PC-3 (cell line): ENCODE measurements at regions not wholly inside any gene's neighbourhood (a gene's known extent, or its start where the extent isn't known, plus 50 kb on each side); places are given as distances from the start of the nearest gene placed in this dataset.

Experiments used
- ATAC-seq: fragments of 200-7000 bp; cut with Tn5 transposase; 2 replicates; pipeline ENCODE4 v1.9.1; 2020; ENCODE audit warnings: mild to moderate bottlenecking, moderate library complexity
- BruUV-seq: library from RNA; stranded (reverse); fragments of 400-500 nt; replicated peaks from 2 replicates; lab custom pipeline; 2021; lab: Mats Ljungman, UMichigan
- CTCF ChIA-PET: fragments of 300-600 bp; sonication (Branson Sonifier 250); formaldehyde crosslinking; loops from one replicate; lab custom pipeline; 2022; ENCODE audit warnings: antibody characterized with exemption; lab: Charles Lee
- POLR2A ChIA-PET: fragments of 300-600 bp; sonication (Branson Sonifier 250); formaldehyde crosslinking; loops from one replicate; lab custom pipeline; 2022; ENCODE audit warnings: antibody characterized with exemption; ENCODE audit not compliant: unreplicated experiment; lab: Charles Lee
- DNase-seq: peaks from one replicate; pipeline ENCODE4 v3.0.0-alpha.2; 2015
- H2AFZ ChIP-seq: fragments of 300-600 bp; sonication (generic); 2 replicates; pipeline ENCODE4 v1.6.0; 2016; ENCODE audit warnings: antibody characterized with exemption, low read length
- H3F3A ChIP-seq: fragments of 300-600 bp; sonication (generic); one replicate; pipeline ENCODE4 v1.6.0; 2017; ENCODE audit warnings: antibody characterized with exemption, low read length, control low read depth, mild to moderate bottlenecking; ENCODE audit not compliant: unreplicated experiment
- H3K27ac ChIP-seq: fragments of 300-600 bp; sonication (generic); 2 replicates; pipeline ENCODE4 v1.5.1; 2016; ENCODE audit warnings: mild to moderate bottlenecking, low read length
- H3K27me3 ChIP-seq: fragments of 300-600 bp; sonication (generic); 2 replicates; pipeline ENCODE4 v1.6.1; 2016; ENCODE audit warnings: low read length, mixed read lengths
- H3K36me3 ChIP-seq: fragments of 300-600 bp; sonication (generic); 2 replicates; pipeline ENCODE4 v1.6.1; 2016; ENCODE audit warnings: low read depth, mixed run types, low read length, mixed read lengths
- H3K4me1 ChIP-seq: fragments of 300-600 bp; sonication (generic); 2 replicates; pipeline ENCODE4 v1.5.1; 2016; ENCODE audit warnings: low read length; ENCODE audit not compliant: insufficient read depth
- H3K4me2 ChIP-seq: fragments of 300-600 bp; sonication (generic); 2 replicates; pipeline ENCODE4 v1.6.0; 2016; ENCODE audit warnings: low read length
- H3K4me3 ChIP-seq: fragments of 300-600 bp; sonication (generic); 2 replicates; pipeline ENCODE4 v1.5.1; 2016; ENCODE audit warnings: mild to moderate bottlenecking, low read length, mixed read lengths
- H3K79me2 ChIP-seq: fragments of 300-600 bp; sonication (generic); 2 replicates; pipeline ENCODE4 v1.6.1; 2017; ENCODE audit warnings: low read length, mixed read lengths
- H3K9ac ChIP-seq: fragments of 300-600 bp; sonication (generic); 2 replicates; pipeline ENCODE4 v1.6.0; 2016; ENCODE audit warnings: mild to moderate bottlenecking, low read length
- H3K9me2 ChIP-seq: fragments of 300-600 bp; sonication (generic); replicated peaks from 2 replicates; pipeline ENCODE4 v1.6.1; 2016; ENCODE audit warnings: mixed run types, low read length, mixed read lengths
- H3K9me3 ChIP-seq: fragments of 300-600 bp; sonication (generic); 2 replicates; pipeline ENCODE4 v1.6.1; 2016; ENCODE audit warnings: low read length, mixed read lengths
- H4K20me1 ChIP-seq: fragments of 300-600 bp; sonication (generic); 2 replicates; pipeline ENCODE4 v1.6.1; 2016; ENCODE audit warnings: low read length, mixed read lengths
- CTCF ChIP-seq: fragments of 300-600 bp; sonication (generic); conservative IDR thresholded peaks from 2 replicates; pipeline ENCODE4 v1.5.1; 2017; ENCODE audit warnings: antibody characterized with exemption, low read depth, mild to moderate bottlenecking, low read length
- EZH2 ChIP-seq: fragments of 300-600 bp; sonication (generic); IDR thresholded peaks from one replicate; pipeline ENCODE4 v1.6.1; 2017; ENCODE audit warnings: antibody characterized with exemption, mild to moderate bottlenecking, low read length; ENCODE audit not compliant: unreplicated experiment
- EZH2phosphoT487 ChIP-seq: fragments of 300-600 bp; sonication (generic); IDR thresholded peaks from 2 replicates; pipeline ENCODE4 v1.6.1; 2018; ENCODE audit warnings: mild to moderate bottlenecking, antibody characterized with exemption, low read length, borderline replicate concordance
- intact Hi-C: fragments of 100-400 bp; cut with micrococcal nuclease; formaldehyde crosslinking; loops from 2 replicates; pipeline ENCODE4 v1.9.0; 2023

GRCh38 chr13:97810152-97810551, 143.3 kb upstream of the IPO5 start:
- ChIA-PET POLR2A (no interaction called here), CTCF (no interaction called here)
- TF ChIP-seq CTCF (peak; percentile 61), EZH2 (no peak)
- no peaks in the 10 kb centered on the region for H4K20me1 ChIP-seq
- H3K9me3 ChIP-seq, result no peaks in the 10 kb centered on the region
- intact Hi-C loops, result no loop called here
- no peak overlapping the region for H3K27ac ChIP-seq
- no peaks in the 10 kb centered on the region for H3F3A ChIP-seq
- H3K79me2 ChIP-seq, result no peaks in the 10 kb centered on the region
- H3K4me2 ChIP-seq, result no peak overlapping the region
- no peaks in the 10 kb centered on the region for H3K36me3 ChIP-seq
- no peak overlapping the region for H3K4me3 ChIP-seq
- BruUV-seq, result no TSS peak
- H3K27me3 ChIP-seq, result peaks cover 8% of the 10 kb centered on the region
- DNase-seq (peak; percentile 49), ATAC-seq (peak; percentile 67)
- no peaks in the 10 kb centered on the region for H3K9me2 ChIP-seq
- H3K9ac ChIP-seq, result no peak overlapping the region
- H2AFZ ChIP-seq, result no peak overlapping the region
- peaks cover 8% of the 10 kb centered on the region; the same call in 1 of the 2 replicates for H3K4me1 ChIP-seq

DNA sequence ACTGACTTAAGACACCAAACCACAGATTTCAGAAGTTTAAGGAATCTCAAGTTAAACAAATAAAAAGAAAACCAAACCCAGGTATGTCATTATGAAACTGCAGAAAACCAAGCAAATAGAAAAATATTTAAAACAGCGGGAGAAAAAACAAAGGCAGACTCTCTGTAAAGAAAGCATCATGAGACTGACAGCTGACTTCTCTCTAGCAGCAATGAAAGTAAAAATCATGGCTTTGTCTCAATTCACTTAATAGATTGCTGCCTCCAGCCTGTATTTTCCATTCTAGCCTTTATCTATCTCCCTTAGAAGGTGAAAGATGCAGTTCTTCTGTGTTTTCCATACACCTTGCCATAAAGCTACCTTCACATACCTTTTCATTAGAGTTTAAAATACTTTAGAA, 131.1 kb upstream of the IPO5 start:
- H3K79me2 ChIP-seq, result no peaks in the 10 kb centered on the region
- H3K27me3 ChIP-seq, result peaks cover 19% of the 10 kb centered on the region
- no peak overlapping the region for H3K4me2 ChIP-seq
- H3K36me3 ChIP-seq, result no peaks in the 10 kb centered on the region
- H4K20me1 ChIP-seq, result no peaks in the 10 kb centered on the region
- no peak for TF ChIP-seq EZH2phosphoT487
- no peak for TF ChIP-seq EZH2
- no peak for TF ChIP-seq CTCF
- H3K27ac ChIP-seq, result no peak overlapping the region
- POLR2A ChIA-PET, result no interaction called here
- H3K9ac ChIP-seq, result no peak overlapping the region
- intact Hi-C loops, result no loop called here
- ATAC-seq, result no peak
- no peaks in the 10 kb centered on the region for H3F3A ChIP-seq
- H3K4me3 ChIP-seq, result no peak overlapping the region
- H2AFZ ChIP-seq, result no peak overlapping the region
- no peaks in the 10 kb centered on the region for H3K4me1 ChIP-seq
- H3K9me3 ChIP-seq, result no peaks in the 10 kb centered on the region
- CTCF ChIA-PET, result no interaction called here
- H3K9me2 ChIP-seq, result no peaks in the 10 kb centered on the region
- no TSS peak for BruUV-seq
- DNase-seq, result no peak

DNA sequence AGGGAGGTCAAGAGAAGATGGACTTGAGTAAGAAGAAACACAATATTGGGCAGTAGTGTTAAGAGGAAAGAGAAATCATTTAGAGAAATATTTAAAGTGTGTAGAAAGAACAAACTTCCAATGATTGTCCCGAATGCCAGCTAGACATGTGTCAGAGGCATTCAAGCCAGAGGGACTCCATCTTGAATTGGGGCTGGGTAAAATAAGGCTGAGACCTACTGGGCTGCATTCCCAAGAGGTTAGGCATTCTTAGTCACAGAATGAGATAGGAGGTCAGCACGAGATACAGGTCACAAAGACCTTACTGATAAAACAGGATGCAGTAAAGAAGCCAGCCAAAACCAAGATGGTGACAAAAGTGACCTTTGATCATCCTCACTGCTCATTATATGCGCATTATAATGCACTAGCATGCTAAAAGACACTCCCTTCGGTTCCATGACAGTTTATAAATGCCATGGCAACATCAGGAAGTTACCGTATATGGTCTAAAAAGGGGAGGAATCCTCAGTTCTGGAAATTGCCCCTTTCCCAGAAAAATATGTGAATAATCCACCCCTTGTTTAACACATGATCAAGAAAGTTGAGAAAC, 127.0 kb upstream of the IPO5 start:
- no TSS peak for BruUV-seq
- Histone ChIP-seq H3K36me3 (no peaks in the 10 kb centered on the region), H3K9me2 (no peaks in the 10 kb centered on the region), H3F3A (no peaks in the 10 kb centered on the region), H3K4me3 (no peak overlapping the region), H3K9me3 (no peaks in the 10 kb centered on the region), H4K20me1 (no peaks in the 10 kb centered on the region), H2AFZ (no peak overlapping the region), H3K27ac (no peak overlapping the region), H3K79me2 (no peaks in the 10 kb centered on the region), H3K27me3 (0 out of 2 replicates have a peak, but pooled peaks cover under 1% of the 10 kb centered on the region), H3K9ac (no peak overlapping the region), H3K4me2 (no peak overlapping the region), H3K4me1 (no peaks in the 10 kb centered on the region)
- ChIA-PET CTCF (no interaction called here), POLR2A (no interaction called here)
- intact Hi-C loops, result no loop called here
- ATAC-seq (no peak), DNase-seq (no peak)
- TF ChIP-seq CTCF (no peak), EZH2 (no peak), EZH2phosphoT487 (no peak)
